Liver (tissue), 8 donors: ENCODE measurements at regions not wholly inside any gene's neighbourhood (a gene's known extent, or its start where the extent isn't known, plus 50 kb on each side); places are given as distances from the start of the nearest gene placed in this dataset.

ENCODE experiments used
- DNase-seq: peaks from one replicate; pipeline ENCODE4 v3.0.0-alpha.2; 2017; ENCODE audit warnings: low spot score
- H3K27ac ChIP-seq, 2 donors: one replicate each; pipeline ENCODE4 v1.7.0; 2013; ENCODE audit warnings: inconsistent platforms in 2 of 2, low read length in 2 of 2, control low read depth in 1 of 2, low read depth in 1 of 2, mild to moderate bottlenecking in 1 of 2
- H3K27me3 ChIP-seq, 4 donors: one replicate each; pipeline versions ENCODE4 v1.6.1 to v1.7.0; 2013; ENCODE audit warnings: low read length in 3 of 4, inconsistent platforms in 1 of 4, mild to moderate bottlenecking in 1 of 4, moderate library complexity in 1 of 4; ENCODE audit not compliant: control insufficient read depth in 4 of 4, insufficient read depth in 4 of 4
- H3K36me3 ChIP-seq, 4 donors: one replicate each; pipeline versions ENCODE4 v1.6.1 to v1.7.0; 2013; ENCODE audit warnings: low read length in 3 of 4, mild to moderate bottlenecking in 3 of 4, low read depth in 1 of 4, moderate library complexity in 1 of 4; ENCODE audit not compliant: control insufficient read depth in 4 of 4, insufficient read depth in 3 of 4
- H3K4me1 ChIP-seq, 4 donors: one replicate each; pipeline versions ENCODE4 v1.6.1 to v1.7.0; 2013; ENCODE audit warnings: low read length in 3 of 4, mild to moderate bottlenecking in 3 of 4, moderate library complexity in 1 of 4; ENCODE audit not compliant: control insufficient read depth in 4 of 4, insufficient read depth in 4 of 4
- H3K4me3 ChIP-seq, 3 donors: one replicate each; pipeline versions ENCODE4 v1.6.1 to v1.7.0; 2013; ENCODE audit warnings: low read length in 3 of 3, control low read depth in 1 of 3, low read depth in 1 of 3, mild to moderate bottlenecking in 1 of 3
- H3K9ac ChIP-seq, 2 donors: one replicate each; pipeline ENCODE4 v1.7.0; 2013; ENCODE audit warnings: low read length in 2 of 2, mild to moderate bottlenecking in 2 of 2, moderate library complexity in 2 of 2, control low read depth in 1 of 2, low read depth in 1 of 2
- H3K9me3 ChIP-seq, 4 donors: one replicate each; pipeline versions ENCODE4 v1.6.1 to v1.7.0; 2013; ENCODE audit warnings: low read length in 3 of 4; ENCODE audit not compliant: control insufficient read depth in 4 of 4
- CTCF ChIP-seq: fragments of 150-350 bp; IDR thresholded peaks from 2 replicates; pipeline ENCODE4 v1.5.1; 2017; ENCODE audit warnings: improper control_type of control experiment, low read depth, low read length; ENCODE audit not compliant: missing input control
- FOXA1 ChIP-seq: IDR thresholded peaks from 2 replicates; pipeline ENCODE4 v1.6.1; 2016; ENCODE audit warnings: antibody characterized with exemption
- FOXA2 ChIP-seq: IDR thresholded peaks from 2 replicates; pipeline ENCODE4 v1.6.1; 2016; ENCODE audit warnings: antibody characterized with exemption
- GABPA ChIP-seq, 2 donors: IDR thresholded peaks in 1 of 2; conservative IDR thresholded peaks in 1 of 2; 2 replicates each; pipeline ENCODE4 v1.6.1; 2016; ENCODE audit warnings: antibody characterized with exemption in 2 of 2, mild to moderate bottlenecking in 1 of 2, moderate library complexity in 1 of 2
- HNF4A ChIP-seq, 2 donors: conservative IDR thresholded peaks; 2 replicates each; pipeline ENCODE4 v1.6.1; 2016; ENCODE audit warnings: antibody characterized with exemption in 2 of 2, mild to moderate bottlenecking in 2 of 2
- HNF4G ChIP-seq: IDR thresholded peaks from 2 replicates; pipeline ENCODE4 v1.6.1; 2016; ENCODE audit warnings: antibody characterized with exemption
- JUND ChIP-seq, 2 donors: IDR thresholded peaks; 2 replicates each; pipeline ENCODE4 v1.6.1; 2016; ENCODE audit warnings: antibody characterized with exemption in 2 of 2
- MAX ChIP-seq: IDR thresholded peaks from 2 replicates; pipeline ENCODE4 v1.6.1; 2016; ENCODE audit warnings: antibody characterized with exemption
- NR2F2 ChIP-seq: IDR thresholded peaks from 2 replicates; pipeline ENCODE4 v1.6.1; 2016; ENCODE audit warnings: antibody characterized with exemption
- RAD21 ChIP-seq, 2 donors: IDR thresholded peaks; 2 replicates each; pipeline ENCODE4 v1.6.1; 2016; ENCODE audit warnings: antibody characterized with exemption in 2 of 2, mild to moderate bottlenecking in 2 of 2
- REST ChIP-seq: IDR thresholded peaks from 2 replicates; pipeline ENCODE4 v1.6.1; 2016; ENCODE audit warnings: antibody characterized with exemption, mild to moderate bottlenecking
- RXRA ChIP-seq, 2 donors: IDR thresholded peaks; 2 replicates each; pipeline ENCODE4 v1.6.1; 2017 to 2018; ENCODE audit warnings: antibody characterized with exemption in 2 of 2, mild to moderate bottlenecking in 1 of 2
- SP1 ChIP-seq: IDR thresholded peaks from 2 replicates; pipeline ENCODE4 v1.6.1; 2018; ENCODE audit warnings: antibody characterized with exemption, mild to moderate bottlenecking
- TAF1 ChIP-seq: conservative IDR thresholded peaks from 2 replicates; pipeline ENCODE4 v1.6.1; 2016; ENCODE audit warnings: antibody characterized with exemption, mild to moderate bottlenecking
- YY1 ChIP-seq: IDR thresholded peaks from 2 replicates; pipeline ENCODE4 v1.6.1; 2016; ENCODE audit warnings: antibody characterized with exemption, mild to moderate bottlenecking
- ZBTB33 ChIP-seq: IDR thresholded peaks from 2 replicates; pipeline ENCODE4 v1.6.1; 2016; ENCODE audit warnings: antibody characterized with exemption
- WGBS: extraction: QIAGEN DNeasy Blood & Tissue Kit; methylation state at CpG from one replicate; pipeline ENCODE4 v1.1.7; 2013; 5-methylcytosine and 5-hydroxymethylcytosine counted together
- TF ChIP-seq, protein P1 (sequence below): IDR thresholded peaks from 2 replicates; pipeline ENCODE4 v1.6.1; 2016; ENCODE audit warnings: antibody characterized with exemption
- donor health status: healthy.
- donor health status: healthy.
- donor health status: healthy.
- donor health status: healthy.
- donor health status: healthy.

GRCh38 chr20:59481477-59482018 is 122.8 kb upstream of the PHACTR3 start:
- H3K27me3 ChIP-seq = peaks cover 0 to 2% (median 0%) of the 10 kb centered on the region in 4 donors
- no peak overlapping the region for H3K9ac ChIP-seq
- H3K27ac ChIP-seq = no peak overlapping the region
- H3K9me3 ChIP-seq = peaks cover 0 to 2% (median 0%) of the 10 kb centered on the region in 4 donors
- no peak overlapping the region for H3K4me3 ChIP-seq
- H3K36me3 ChIP-seq = no peaks in the 10 kb centered on the region
- H3K4me1 ChIP-seq = no peaks in the 10 kb centered on the region
- no peak for TF ChIP-seq YY1
- TF ChIP-seq JUND (IDR thresholded peaks at IDR 0.05) = no peak
- no peak for TF ChIP-seq MAX
- TF ChIP-seq REST = no peak
- TF ChIP-seq FOXA1 = no peak
- TF ChIP-seq RXRA (IDR thresholded peaks at IDR 0.05) = no peak
- TF ChIP-seq, protein P1, sequence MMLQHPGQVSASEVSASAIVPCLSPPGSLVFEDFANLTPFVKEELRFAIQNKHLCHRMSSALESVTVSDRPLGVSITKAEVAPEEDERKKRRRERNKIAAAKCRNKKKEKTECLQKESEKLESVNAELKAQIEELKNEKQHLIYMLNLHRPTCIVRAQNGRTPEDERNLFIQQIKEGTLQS = no peak
- no peak for TF ChIP-seq NR2F2
- no peak for TF ChIP-seq HNF4G
- TF ChIP-seq CTCF = no peak
- TF ChIP-seq FOXA2 = no peak
- TF ChIP-seq GABPA (IDR thresholded peaks at IDR 0.05 in 1 of 2, conservative IDR thresholded peaks at IDR 0.05 in 1 of 2) = no peak
- TF ChIP-seq HNF4A (conservative IDR thresholded peaks at IDR 0.05) = no peak
- TF ChIP-seq RAD21 (IDR thresholded peaks at IDR 0.05) = no peak
- no peak for TF ChIP-seq TAF1
- TF ChIP-seq SP1 = no peak
- no peak for TF ChIP-seq ZBTB33
- no peak for DNase-seq
- 75% methylated on average over 10 of the region's 10 CpGs for WGBS
